Fibroblast of mammary gland (primary cell): ENCODE measurements at regions not wholly inside any gene's neighbourhood (a gene's known extent, or its start where the extent isn't known, plus 50 kb on each side); places are given as distances from the start of the nearest gene placed in this dataset.

Source experiments
- DNase-seq: peaks from one replicate; pipeline ENCODE4 v3.0.0-alpha.2; 2010; ENCODE audit warnings: low read depth
- H3K4me3 ChIP-seq: 2 replicates; pipeline ENCODE4 v1.5.1; 2011; ENCODE audit warnings: low read depth, mild to moderate bottlenecking, low read length, moderate library complexity; ENCODE audit not compliant: control insufficient read depth
- CTCF ChIP-seq: conservative IDR thresholded peaks from 2 replicates; pipeline ENCODE4 v1.5.1; 2011; ENCODE audit warnings: low read depth, low read length, inconsistent platforms; ENCODE audit not compliant: control insufficient read depth, insufficient read depth

GRCh38 chr2:235146206-235146605 is 194.4 kb downstream of the SH3BP4 start:
- TF ChIP-seq CTCF = no peak
- DNase-seq = no peak
- no peak overlapping the region for H3K4me3 ChIP-seq

- no peak for TF ChIP-seq CTCF
- no peak for DNase-seq
- no peak overlapping the region for H3K4me3 ChIP-seq
Measured at GRCh38 chr2:235146871-235147565, 195.2 kb downstream of the SH3BP4 start.

- TF ChIP-seq CTCF = no peak
- H3K4me3 ChIP-seq = no peak overlapping the region
- no peak for DNase-seq
Measured at GRCh38 chr2:235148201-235149170, 196.7 kb downstream of the SH3BP4 start.

GRCh38 chr2:235149240-235149659 is 197.4 kb downstream of the SH3BP4 start:
- no peak overlapping the region for H3K4me3 ChIP-seq
- no peak for DNase-seq

GRCh38 chr2:235149736-235150135 is 197.9 kb downstream of the SH3BP4 start:
- no peak for DNase-seq
- no peak for TF ChIP-seq CTCF

More at GRCh38 chr2:235149240-235149659, 197.4 kb downstream of the SH3BP4 start:
- TF ChIP-seq CTCF = no peak

GRCh38 chr2:235151152-235151551 is 199.3 kb downstream of the SH3BP4 start:
- no peak for TF ChIP-seq CTCF
- DNase-seq = no peak
- no peak overlapping the region for H3K4me3 ChIP-seq

More at GRCh38 chr2:235149736-235150135, 197.9 kb downstream of the SH3BP4 start:
- no peak overlapping the region for H3K4me3 ChIP-seq
